ENCODE measurements at regions not wholly inside any gene's neighbourhood (a gene's known extent, or its start where the extent isn't known, plus 50 kb on each side); places are given as distances from the start of the nearest gene placed in this dataset.

GRCh38 chr2:224147174-224147573, 108.1 kb upstream of the SERPINE2 start:
- H3K4me2 ChIP-seq (ENCODE audit: insufficient read depth, low read length): no peak overlapping the region
- H3K27ac ChIP-seq (ENCODE audit: insufficient read depth, low read depth, low read length): no peak overlapping the region
- DNase-seq (ENCODE audit: low read depth, low spot score) (no peak), FAIRE-seq (no peak)
- CTCF ChIA-PET: interaction anchor here (1.5 to 2.2 kb wide), 3 partner anchors 25 to 177 kb away, joined by 5 to 12 read pairs (median 6); no protein-coding TSS in a partner anchor
- intact Hi-C loops (cut with micrococcal nuclease) (loop anchor here (5.0 to 10.0 kb wide), 4 partner anchors 258 to 452 kb away; partner anchors contain the start of genes CUL3 and FAM124B), dilution Hi-C loops (cut with MboI; ENCODE audit: extremely low pct_ligation_motif_present, low sequenced_read_pairs) (no loop called here)
- no peak overlapping the region for H3K4me3 ChIP-seq (replicated peaks in 1 of 3; ENCODE audit: insufficient read depth in 1 of 3, low read depth in 1 of 3, low read length in 3 of 3)
- H3K27me3 ChIP-seq (ENCODE audit: control insufficient read depth in 2 of 2, insufficient read depth in 2 of 2, low read length in 2 of 2): no peaks in the 10 kb centered on the region
- TF ChIP-seq MAX (IDR thresholded peaks at IDR 0.05; ENCODE audit: insufficient read depth, insufficient read length): no peak
- no peak for TF ChIP-seq EZH2 (IDR thresholded peaks at IDR 0.05; ENCODE audit: borderline replicate concordance, low read depth, low read length, severe bottlenecking)
- no peak for TF ChIP-seq GATA2 (IDR thresholded peaks at IDR 0.05; ENCODE audit: insufficient read depth, insufficient read length, low read depth, low read length)
- no peak for TF ChIP-seq CTCF (IDR thresholded peaks at IDR 0.05; ENCODE audit: extremely low read depth in 1 of 2, insufficient read depth in 1 of 2, low read depth in 1 of 2, low read length in 2 of 2)
- TF ChIP-seq MYC (IDR thresholded peaks at IDR 0.05; ENCODE audit: low read depth, low read length): no peak
- TF ChIP-seq FOS (IDR thresholded peaks at IDR 0.05; ENCODE audit: borderline replicate concordance, insufficient read depth, low read length): no peak
- no peak for TF ChIP-seq JUN (IDR thresholded peaks at IDR 0.05; ENCODE audit: borderline replicate concordance, insufficient read depth, insufficient read length, low read depth)
- TF ChIP-seq POLR2A (IDR thresholded peaks at IDR 0.05; ENCODE audit: low read depth, low read length): no peak
- H3K9ac ChIP-seq (replicated peaks; ENCODE audit: extremely low read depth, insufficient read depth, low read length): no peak overlapping the region
- no peaks in the 10 kb centered on the region for H3K36me3 ChIP-seq (ENCODE audit: control insufficient read depth in 2 of 2, extremely low read depth in 1 of 2, insufficient read depth in 2 of 2, low read length in 2 of 2)
- H4K20me1 ChIP-seq (replicated peaks; ENCODE audit: control insufficient read depth, extremely low read depth, insufficient read depth, low read length): no peaks in the 10 kb centered on the region
- H3K4me1 ChIP-seq (ENCODE audit: control insufficient read depth, extremely low read depth, insufficient read depth, low read length): peaks cover 35% of the 10 kb centered on the region
- POLR2A ChIA-PET: no interaction called here
- H2AFZ ChIP-seq (ENCODE audit: low read depth, low read length): no peak overlapping the region
- no peaks in the 10 kb centered on the region for H3K9me3 ChIP-seq (replicated peaks; ENCODE audit: control insufficient read depth, insufficient read depth, low read length)
- BruUV-seq (replicated peaks): no TSS peak
- no peaks in the 10 kb centered on the region for H3K79me2 ChIP-seq (ENCODE audit: control insufficient read depth, insufficient read depth, low read length)
- no peaks in the 10 kb centered on the region for H3K9me1 ChIP-seq (replicated peaks; ENCODE audit: control insufficient read depth, extremely low read depth, insufficient read depth, low read length)

All from endothelial cell of umbilical vein (primary cell).